DOHH2 (cell line): ENCODE measurements at regions not wholly inside any gene's neighbourhood (a gene's known extent, or its start where the extent isn't known, plus 50 kb on each side); places are given as distances from the start of the nearest gene placed in this dataset.

Experiments
- H3F3A ChIP-seq: fragments of 200-600 bp; sonication (generic), shearing (Covaris generic); 2 replicates; pipeline ENCODE4 v1.6.0; 2016; ENCODE audit warnings: antibody characterized with exemption, mild to moderate bottlenecking; ENCODE audit not compliant: control insufficient read depth, insufficient read depth
- H3K27ac ChIP-seq: fragments of 200-600 bp; sonication (generic); 2 replicates; pipeline ENCODE4 v1.5.1; 2014; ENCODE audit warnings: low read depth, mild to moderate bottlenecking, low read length, moderate library complexity
- H3K27me3 ChIP-seq: fragments of 200-600 bp; sonication (generic); 2 replicates; pipeline ENCODE4 v1.6.1; 2014; ENCODE audit warnings: mild to moderate bottlenecking, low read length, mixed read lengths; ENCODE audit not compliant: control insufficient read depth
- H3K36me3 ChIP-seq: fragments of 200-600 bp; sonication (generic); 2 replicates; pipeline ENCODE4 v1.6.1; 2014; ENCODE audit warnings: mild to moderate bottlenecking, low read length, moderate library complexity, mixed read lengths; ENCODE audit not compliant: control insufficient read depth
- H3K4me1 ChIP-seq: fragments of 200-600 bp; sonication (generic); 2 replicates; pipeline ENCODE4 v1.6.1; 2014; ENCODE audit warnings: mild to moderate bottlenecking, low read length, mixed read lengths; ENCODE audit not compliant: control insufficient read depth
- H3K4me2 ChIP-seq: fragments of 200-600 bp; sonication (generic); 2 replicates; pipeline ENCODE4 v1.6.0; 2014; ENCODE audit warnings: mild to moderate bottlenecking, low read length, moderate library complexity
- H3K4me3 ChIP-seq: fragments of 200-600 bp; sonication (generic); 2 replicates; pipeline ENCODE4 v1.5.1; 2014; ENCODE audit warnings: mild to moderate bottlenecking, low read length, mixed read lengths
- H3K79me2 ChIP-seq: fragments of 200-600 bp; sonication (generic); 2 replicates; pipeline ENCODE4 v1.6.1; 2014; ENCODE audit warnings: mild to moderate bottlenecking, low read length, mixed read lengths; ENCODE audit not compliant: control insufficient read depth
- H3K9me2 ChIP-seq: fragments of 200-600 bp; sonication (generic); replicated peaks from 2 replicates; pipeline ENCODE4 v1.6.1; 2014; ENCODE audit warnings: mild to moderate bottlenecking, low read length, mixed read lengths; ENCODE audit not compliant: control insufficient read depth
- H3K9me3 ChIP-seq: fragments of 200-600 bp; sonication (generic); 2 replicates; pipeline ENCODE4 v1.6.1; 2014; ENCODE audit warnings: antibody characterized with exemption, low read length, mixed read lengths; ENCODE audit not compliant: control insufficient read depth, insufficient read depth
- H4K20me1 ChIP-seq: fragments of 200-600 bp; sonication (generic); 2 replicates; pipeline ENCODE4 v1.6.0; 2014; ENCODE audit warnings: low read depth, mild to moderate bottlenecking, antibody characterized with exemption, low read length, moderate library complexity; ENCODE audit not compliant: control insufficient read depth, insufficient read depth
- EZH2phosphoT487 ChIP-seq: fragments of 200-600 bp; sonication (generic); IDR thresholded peaks from 2 replicates; pipeline ENCODE4 v1.6.1; 2017; ENCODE audit warnings: borderline replicate concordance, mild to moderate bottlenecking, antibody characterized with exemption, low read length, moderate library complexity, mixed read lengths
- TF ChIP-seq, protein P1 (sequence below): fragments of 200-600 bp; sonication (generic); IDR thresholded peaks from one replicate; pipeline ENCODE4 v1.5.1; 2014; ENCODE audit warnings: antibody characterized with exemption, mild to moderate bottlenecking, low read depth, low read length; ENCODE audit not compliant: poor library complexity, severe bottlenecking

GRCh38 chr22:27149921-27150543 is 492.6 kb downstream of the MIAT start:
- no peaks in the 10 kb centered on the region for H3K9me2 ChIP-seq
- peaks cover 13% of the 10 kb centered on the region; the same call in 1 of the 2 replicates for H3K27me3 ChIP-seq
- no peaks in the 10 kb centered on the region for H3F3A ChIP-seq
- H3K4me3 ChIP-seq = no peak overlapping the region
- H3K4me1 ChIP-seq = no peaks in the 10 kb centered on the region
- no peak for TF ChIP-seq EZH2phosphoT487
- TF ChIP-seq, protein P1, sequence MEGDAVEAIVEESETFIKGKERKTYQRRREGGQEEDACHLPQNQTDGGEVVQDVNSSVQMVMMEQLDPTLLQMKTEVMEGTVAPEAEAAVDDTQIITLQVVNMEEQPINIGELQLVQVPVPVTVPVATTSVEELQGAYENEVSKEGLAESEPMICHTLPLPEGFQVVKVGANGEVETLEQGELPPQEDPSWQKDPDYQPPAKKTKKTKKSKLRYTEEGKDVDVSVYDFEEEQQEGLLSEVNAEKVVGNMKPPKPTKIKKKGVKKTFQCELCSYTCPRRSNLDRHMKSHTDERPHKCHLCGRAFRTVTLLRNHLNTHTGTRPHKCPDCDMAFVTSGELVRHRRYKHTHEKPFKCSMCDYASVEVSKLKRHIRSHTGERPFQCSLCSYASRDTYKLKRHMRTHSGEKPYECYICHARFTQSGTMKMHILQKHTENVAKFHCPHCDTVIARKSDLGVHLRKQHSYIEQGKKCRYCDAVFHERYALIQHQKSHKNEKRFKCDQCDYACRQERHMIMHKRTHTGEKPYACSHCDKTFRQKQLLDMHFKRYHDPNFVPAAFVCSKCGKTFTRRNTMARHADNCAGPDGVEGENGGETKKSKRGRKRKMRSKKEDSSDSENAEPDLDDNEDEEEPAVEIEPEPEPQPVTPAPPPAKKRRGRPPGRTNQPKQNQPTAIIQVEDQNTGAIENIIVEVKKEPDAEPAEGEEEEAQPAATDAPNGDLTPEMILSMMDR = no peak
- H3K36me3 ChIP-seq = no peaks in the 10 kb centered on the region
- no peak overlapping the region for H3K4me2 ChIP-seq
- H3K79me2 ChIP-seq = no peaks in the 10 kb centered on the region
- no peaks in the 10 kb centered on the region for H4K20me1 ChIP-seq
- no peak overlapping the region for H3K27ac ChIP-seq
- no peaks in the 10 kb centered on the region; the same call in 1 of the 2 replicates for H3K9me3 ChIP-seq

- TF ChIP-seq, protein P1 = no peak
- TF ChIP-seq EZH2phosphoT487 = no peak
- Histone ChIP-seq H3K27ac (no peak overlapping the region), H3K36me3 (no peaks in the 10 kb centered on the region), H4K20me1 (no peaks in the 10 kb centered on the region), H3K4me2 (no peak overlapping the region), H3K9me3 (no peaks in the 10 kb centered on the region; the same call in 1 of the 2 replicates), H3K79me2 (no peaks in the 10 kb centered on the region), H3K9me2 (no peaks in the 10 kb centered on the region), H3K4me1 (no peaks in the 10 kb centered on the region), H3F3A (no peaks in the 10 kb centered on the region), H3K4me3 (no peak overlapping the region), H3K27me3 (peaks cover 13% of the 10 kb centered on the region; the same call in 1 of the 2 replicates)
These were observed 493.2 kb downstream of the MIAT start for GRCh38 chr22:27150544-27150941.

DNA sequence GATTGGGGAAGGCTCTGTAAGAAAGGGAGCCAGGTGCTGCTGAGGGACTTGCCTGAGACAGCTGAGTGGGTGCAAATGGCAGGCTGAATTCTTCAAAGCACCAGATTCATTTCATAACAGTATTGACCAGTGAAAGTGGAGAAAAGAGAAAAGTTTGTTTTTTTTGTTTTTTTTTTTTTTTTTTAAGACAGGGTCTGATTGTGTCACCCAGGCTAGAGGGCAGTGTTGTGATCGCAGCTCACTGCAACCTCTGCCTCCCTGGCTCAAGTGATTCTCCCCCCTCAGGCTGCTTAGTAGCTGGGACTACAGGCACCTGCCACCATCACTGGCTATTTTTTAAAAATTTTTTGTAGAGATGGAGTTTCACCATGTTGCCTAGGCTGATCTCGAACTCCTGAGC is 494.0 kb downstream of the MIAT start:
- Histone ChIP-seq H3K36me3 (no peaks in the 10 kb centered on the region), H3K79me2 (no peaks in the 10 kb centered on the region), H3K4me2 (no peak overlapping the region), H3K27ac (no peak overlapping the region), H3F3A (no peaks in the 10 kb centered on the region), H3K27me3 (peaks cover 13% of the 10 kb centered on the region; the same call in 1 of the 2 replicates), H3K4me1 (no peaks in the 10 kb centered on the region), H4K20me1 (no peaks in the 10 kb centered on the region), H3K9me3 (no peaks in the 10 kb centered on the region; the same call in 1 of the 2 replicates), H3K4me3 (no peak overlapping the region), H3K9me2 (no peaks in the 10 kb centered on the region)
- TF ChIP-seq, protein P1 = no peak
- TF ChIP-seq EZH2phosphoT487 = no peak
